ENCODE measurements at regions not wholly inside any gene's neighbourhood (a gene's known extent, or its start where the extent isn't known, plus 50 kb on each side); places are given as distances from the start of the nearest gene placed in this dataset.

DNA sequence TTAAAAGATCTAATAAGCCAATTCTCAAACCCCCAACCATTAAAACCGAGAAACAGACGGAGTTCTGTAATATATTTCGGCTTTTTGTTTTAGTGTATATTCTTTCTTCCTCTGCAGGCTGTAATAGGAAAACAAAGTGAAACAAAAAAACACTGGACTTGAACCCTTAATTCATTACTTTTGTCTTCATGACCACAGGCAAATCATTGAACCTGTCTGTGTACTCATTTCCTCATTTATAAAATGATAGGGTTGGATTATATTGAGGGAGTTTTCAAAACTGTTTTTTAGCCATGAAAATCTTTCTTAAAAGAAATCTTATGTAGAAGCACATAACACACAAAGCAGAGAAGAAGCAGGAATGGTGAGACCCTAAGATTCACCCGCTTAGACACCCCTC lies 278.8 kb downstream of the CD83 start:
- Histone ChIP-seq H3K56ac (ENCODE audit: insufficient read length, low read depth, low read length) (no peak overlapping the region), H3K27ac (ENCODE audit: insufficient read length, low read depth, low read length) (no peak overlapping the region), H4K20me1 (ENCODE audit: control insufficient read depth, insufficient read depth, insufficient read length) (no peaks in the 10 kb centered on the region), H3K9me3 (ENCODE audit: control insufficient read depth, low read depth, low read length) (peaks cover 27% of the 10 kb centered on the region), H4K8ac (replicated peaks; ENCODE audit: insufficient read length, low read depth, low read length) (no peak overlapping the region), H3K23ac (ENCODE audit: insufficient read length, low read depth, low read length) (no peak overlapping the region), H3K79me2 (ENCODE audit: insufficient read depth, low read length) (no peaks in the 10 kb centered on the region), H2AFZ (ENCODE audit: low read length) (no peak overlapping the region), H3K4ac (ENCODE audit: low read depth, low read length) (no peak overlapping the region), H3K4me2 (ENCODE audit: insufficient read depth, insufficient read length, low read length) (no peak overlapping the region), H3K4me1 (ENCODE audit: insufficient read depth, low read length) (no peaks in the 10 kb centered on the region), H2BK12ac (ENCODE audit: insufficient read length, low read depth, low read length) (no peak overlapping the region), H4K91ac (ENCODE audit: insufficient read length, low read depth, low read length) (no peak overlapping the region), H3K18ac (ENCODE audit: insufficient read length, low read depth, low read length) (no peak overlapping the region), H3K27me3 (ENCODE audit: insufficient read depth, low read length) (no peaks in the 10 kb centered on the region), H3T11ph (ENCODE audit: low read length) (no peak overlapping the region), H3K9ac (ENCODE audit: extremely low read depth, insufficient read length, low read length) (no peak overlapping the region), H3K14ac (ENCODE audit: insufficient read depth, low read length) (no peak overlapping the region), H3K23me2 (ENCODE audit: insufficient read length, low read depth, low read length, poor library complexity, severe bottlenecking) (no peaks in the 10 kb centered on the region), H2BK120ac (ENCODE audit: low read depth, low read length, poor library complexity, severe bottlenecking) (no peak overlapping the region), H2AK5ac (ENCODE audit: insufficient read length, low read length) (no peak overlapping the region), H2BK20ac (ENCODE audit: low read depth, low read length, poor library complexity, severe bottlenecking) (no peak overlapping the region), H2BK15ac (ENCODE audit: low read depth, low read length) (no peak overlapping the region), H3K79me1 (ENCODE audit: insufficient read depth, low read depth, low read length, poor library complexity, severe bottlenecking) (no peaks in the 10 kb centered on the region), H4K5ac (ENCODE audit: insufficient read length, low read depth, low read length) (no peak overlapping the region), H2BK5ac (ENCODE audit: insufficient read length, low read length) (no peak overlapping the region)
- no peak for DNase-seq
- peaks cover 4% of the 10 kb centered on the region; the same call in 1 of the 2 replicates for H3K27me3 Mint-ChIP-seq (ENCODE audit: low read depth)
- whole genome bisulfite sequencing (ENCODE audit: extremely low coverage, insufficient read length, low lambda C conversion rate) = no CpG with 5 or more reads among the region's 4 CpGs
- H3K4me3 Mint-ChIP-seq = no peak overlapping the region
- peaks cover 10 to 16% of the 10 kb centered on the region in 2 experiments for H3K4me1 Mint-ChIP-seq
- peaks cover 19 to 34% of the 10 kb centered on the region in 2 experiments for H3K9me3 Mint-ChIP-seq
- H3K27ac Mint-ChIP-seq = no peak overlapping the region
- TF ChIP-seq, protein P1, sequence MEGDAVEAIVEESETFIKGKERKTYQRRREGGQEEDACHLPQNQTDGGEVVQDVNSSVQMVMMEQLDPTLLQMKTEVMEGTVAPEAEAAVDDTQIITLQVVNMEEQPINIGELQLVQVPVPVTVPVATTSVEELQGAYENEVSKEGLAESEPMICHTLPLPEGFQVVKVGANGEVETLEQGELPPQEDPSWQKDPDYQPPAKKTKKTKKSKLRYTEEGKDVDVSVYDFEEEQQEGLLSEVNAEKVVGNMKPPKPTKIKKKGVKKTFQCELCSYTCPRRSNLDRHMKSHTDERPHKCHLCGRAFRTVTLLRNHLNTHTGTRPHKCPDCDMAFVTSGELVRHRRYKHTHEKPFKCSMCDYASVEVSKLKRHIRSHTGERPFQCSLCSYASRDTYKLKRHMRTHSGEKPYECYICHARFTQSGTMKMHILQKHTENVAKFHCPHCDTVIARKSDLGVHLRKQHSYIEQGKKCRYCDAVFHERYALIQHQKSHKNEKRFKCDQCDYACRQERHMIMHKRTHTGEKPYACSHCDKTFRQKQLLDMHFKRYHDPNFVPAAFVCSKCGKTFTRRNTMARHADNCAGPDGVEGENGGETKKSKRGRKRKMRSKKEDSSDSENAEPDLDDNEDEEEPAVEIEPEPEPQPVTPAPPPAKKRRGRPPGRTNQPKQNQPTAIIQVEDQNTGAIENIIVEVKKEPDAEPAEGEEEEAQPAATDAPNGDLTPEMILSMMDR (conservative IDR thresholded peaks at IDR 0.05) = no peak
- H3K36me3 Mint-ChIP-seq (ENCODE audit: insufficient read depth in 1 of 3, low read depth in 3 of 3) = peaks cover 18 to 22% (median 22%) of the 10 kb centered on the region in 3 experiments
